HG03175 (cell line): ENCODE measurements at regions not wholly inside any gene's neighbourhood (a gene's known extent, or its start where the extent isn't known, plus 50 kb on each side); places are given as distances from the start of the nearest gene placed in this dataset.
"Not testable (repeated sequence)": the region's sequence is repeated elsewhere in the genome, so short reads cannot be mapped to it uniquely, and the experiment has no call there.

Experiments used
- ATAC-seq: cut with Tn5 transposase; IDR thresholded peaks from one replicate; pipeline ENCODE4 v1.9.1; 2021; ENCODE audit warnings: mild to moderate bottlenecking, moderate library complexity; ENCODE audit not compliant: unreplicated experiment

DNA sequence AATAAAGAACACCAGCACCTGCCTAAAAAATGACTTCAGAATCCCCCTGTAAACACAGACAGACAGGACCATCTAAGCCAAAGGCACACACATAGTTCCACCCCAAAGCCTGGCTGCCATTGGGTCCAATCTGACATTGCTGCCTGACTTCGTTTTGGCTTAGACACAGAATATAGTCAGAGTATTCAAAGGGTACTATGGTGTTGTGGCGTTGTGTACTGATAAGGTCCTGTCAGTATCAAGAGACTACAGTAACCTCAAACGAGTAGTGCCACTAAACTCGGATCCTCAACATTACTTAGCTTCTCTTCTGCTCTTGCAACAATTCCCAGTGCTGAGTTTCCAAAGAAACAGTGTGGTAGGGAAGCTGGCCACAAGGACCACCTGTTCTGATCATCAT lies 169.3 kb upstream of the NR5A2 start:
- no peak for ATAC-seq

DNA sequence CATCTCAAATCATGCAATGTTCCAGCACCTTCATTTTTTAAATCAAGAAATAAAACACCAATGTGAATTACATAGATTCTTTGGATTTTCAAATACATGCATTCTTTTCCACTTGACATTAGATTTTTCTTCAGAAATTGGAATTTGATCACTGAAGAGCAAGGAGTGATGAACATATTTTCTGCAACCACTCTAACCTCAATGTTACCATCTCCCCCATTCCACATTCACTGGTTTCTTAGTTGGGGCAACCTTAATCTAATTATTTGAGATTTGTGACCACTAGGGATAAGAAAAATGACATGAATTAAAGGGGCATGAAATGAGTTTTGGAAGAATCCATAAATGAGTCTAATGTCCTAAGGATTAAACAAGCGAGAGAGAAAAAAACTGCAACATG lies 168.7 kb upstream of the NR5A2 start:
- no peak for ATAC-seq

DNA sequence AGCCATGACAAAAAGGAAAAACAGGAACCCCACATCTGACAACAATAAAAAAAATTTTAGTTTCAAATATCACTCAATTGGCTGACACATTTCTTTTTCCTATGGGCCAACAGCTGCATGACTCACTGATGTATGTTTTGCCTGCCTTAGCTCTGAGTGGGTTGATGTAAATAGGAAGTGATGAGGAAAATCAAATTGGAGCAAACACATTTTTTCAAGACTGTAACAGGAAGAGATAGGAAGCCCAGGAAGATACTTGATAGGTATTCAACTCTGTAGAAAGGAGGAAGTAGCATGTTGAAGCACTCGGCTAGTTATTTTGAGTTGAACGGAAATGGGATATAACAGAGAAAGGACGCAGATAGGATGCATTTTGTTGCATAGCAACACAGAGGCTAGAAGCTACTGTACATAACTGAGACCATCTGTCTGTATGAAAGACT lies 168.0 kb upstream of the NR5A2 start:
- ATAC-seq: no peak

DNA sequence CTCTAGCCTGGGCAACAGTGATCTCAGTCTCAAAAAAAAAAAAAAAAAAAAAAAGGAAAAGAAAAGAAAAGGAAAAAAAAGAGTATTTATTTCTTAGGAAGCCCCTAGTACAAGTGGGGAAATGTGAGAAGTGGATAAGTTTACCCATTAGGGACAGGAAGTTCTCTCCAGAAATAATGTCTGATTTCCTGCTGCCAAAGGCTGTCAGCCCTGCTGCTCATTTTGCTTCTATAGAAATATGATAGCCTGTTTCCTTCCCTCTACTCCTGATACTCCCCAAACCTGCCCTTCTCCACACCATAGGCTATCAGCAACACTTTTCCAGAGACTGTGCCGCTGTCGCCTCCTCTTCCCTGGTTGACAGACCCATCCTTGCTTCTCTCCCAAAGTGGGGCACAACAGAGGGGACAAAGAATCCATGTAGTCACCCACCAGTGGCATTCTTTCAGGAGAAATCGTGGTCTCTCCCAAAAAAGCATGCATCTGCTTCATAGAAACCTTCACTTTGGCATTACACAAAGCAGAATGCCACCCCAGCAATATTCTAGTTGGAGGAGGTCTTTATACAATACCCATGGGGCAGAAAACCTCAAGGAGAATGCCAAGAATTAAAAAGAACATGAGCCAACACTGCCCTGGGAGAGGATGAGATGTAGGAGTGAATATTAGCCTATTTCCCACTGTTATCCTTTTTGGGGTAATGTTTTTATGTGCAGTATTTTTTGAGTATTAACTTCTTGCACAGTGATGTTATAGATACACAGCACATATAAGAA lies 166.3 kb upstream of the NR5A2 start:
- no peak for ATAC-seq

DNA sequence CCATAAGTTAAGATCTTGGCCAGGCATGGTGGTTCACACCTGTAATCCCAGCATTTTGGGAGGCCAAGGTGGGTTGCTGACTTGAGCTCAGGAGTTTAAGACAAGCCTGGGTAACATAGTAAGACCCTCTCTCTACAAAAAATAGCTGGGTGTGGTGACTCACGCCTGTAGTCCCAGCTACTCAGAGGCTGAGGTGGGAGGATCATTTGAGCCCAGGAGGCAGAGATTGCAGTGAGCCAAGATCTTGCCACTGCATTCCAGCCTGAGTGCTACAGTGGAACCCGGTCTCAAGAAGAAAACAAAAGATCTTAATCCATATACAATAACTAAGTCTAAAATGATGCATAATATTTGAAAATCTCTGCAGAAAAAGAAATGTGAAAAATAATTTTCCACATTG lies 165.5 kb upstream of the NR5A2 start:
- no peak for ATAC-seq

DNA sequence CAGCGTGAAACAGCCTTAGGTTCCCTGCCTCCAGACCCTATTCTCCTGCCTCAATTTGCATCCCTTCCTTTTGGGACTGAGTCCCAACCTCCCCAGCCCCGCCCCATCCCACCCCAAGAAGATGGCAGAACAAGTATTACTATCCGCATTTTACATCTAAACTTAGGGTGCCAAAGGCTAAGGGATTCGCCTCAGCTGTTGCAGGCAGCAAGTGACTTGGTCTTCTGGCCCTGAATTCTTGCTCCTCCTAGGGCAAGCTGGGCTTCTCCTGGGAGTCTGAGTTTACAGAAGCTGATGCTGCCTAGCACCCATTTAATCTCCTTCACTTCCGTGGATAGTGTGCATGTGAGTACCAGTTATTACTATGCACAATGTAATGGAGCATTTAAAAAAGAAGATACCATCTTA lies 161.3 kb upstream of the NR5A2 start:
- ATAC-seq: no peak

DNA sequence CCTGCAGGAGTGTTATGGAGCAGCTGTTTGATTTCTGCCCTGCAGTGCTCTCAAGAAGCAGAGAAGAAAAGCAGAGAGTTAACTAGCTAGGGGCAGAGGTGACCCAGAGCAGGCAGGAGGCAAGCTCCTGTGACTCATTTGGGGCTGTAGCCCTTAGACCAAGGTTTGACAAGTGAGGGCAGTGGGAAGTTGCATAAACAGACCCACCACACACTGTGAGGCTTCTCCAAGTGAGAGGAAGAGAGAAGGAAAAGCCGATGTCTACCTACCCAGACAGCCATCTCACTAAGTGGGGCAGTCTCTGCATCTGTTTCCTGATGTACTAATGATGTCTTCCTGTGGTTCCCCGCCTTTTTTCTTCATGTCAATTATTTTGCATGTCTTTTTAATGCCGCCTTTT lies 159.9 kb upstream of the NR5A2 start:
- ATAC-seq: no peak

DNA sequence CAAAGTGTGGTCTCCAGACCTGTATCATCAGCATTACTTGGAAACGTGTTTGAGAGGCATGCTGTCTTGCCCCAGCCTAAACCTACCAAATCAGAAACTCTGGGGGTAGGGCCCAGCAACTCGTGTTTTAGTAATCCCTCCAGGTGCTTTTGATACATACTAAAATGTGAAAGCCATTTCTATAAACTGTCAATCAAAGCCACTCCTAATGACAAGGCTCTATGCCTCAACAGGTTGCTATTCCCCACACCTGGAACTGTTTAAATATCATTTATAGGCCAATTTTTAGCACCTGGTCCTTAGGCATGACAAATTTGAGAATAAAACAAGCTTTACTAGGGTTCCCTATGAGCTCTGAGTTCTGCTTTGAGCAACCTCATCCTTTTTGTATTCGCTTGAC lies 158.7 kb upstream of the NR5A2 start:
- no peak for ATAC-seq

DNA sequence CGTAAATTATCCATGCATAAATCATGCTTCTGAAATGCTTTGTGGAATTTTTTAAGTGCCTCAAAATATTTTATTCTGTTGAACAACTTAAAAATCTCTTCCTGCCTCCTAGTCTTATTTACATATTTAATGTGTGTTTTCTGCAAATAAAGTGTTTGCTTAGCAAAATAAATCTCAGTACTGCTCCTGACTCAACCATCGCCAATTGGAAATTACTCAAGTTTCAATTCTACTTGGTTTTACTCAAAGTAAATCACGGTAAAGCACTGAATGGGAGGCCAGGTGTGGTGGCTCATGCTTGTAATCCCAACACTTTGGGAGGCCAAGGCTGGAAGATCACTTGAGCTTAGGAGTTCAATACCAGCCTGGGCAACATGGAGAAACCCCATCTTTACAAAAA lies 152.2 kb upstream of the NR5A2 start:
- ATAC-seq: no peak

DNA sequence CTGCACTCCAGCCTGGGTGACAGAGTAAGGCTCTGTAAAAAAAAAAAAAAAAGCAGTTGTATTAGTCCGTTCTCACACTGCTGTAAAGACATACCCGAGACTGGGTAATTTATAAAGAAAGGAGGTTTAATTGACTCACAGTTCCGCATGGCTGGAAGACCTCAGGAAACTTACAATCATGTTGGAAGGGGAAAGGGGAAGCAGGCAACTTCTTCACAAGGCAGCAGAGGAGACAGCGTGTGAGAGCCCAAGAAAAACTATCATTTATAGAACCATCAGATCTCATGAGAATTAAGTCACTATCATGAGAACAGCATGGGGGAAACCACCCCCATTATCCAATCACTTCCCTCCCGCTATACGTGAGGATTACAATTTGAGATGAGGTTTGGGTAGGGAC lies 151.7 kb upstream of the NR5A2 start:
- ATAC-seq: no peak

DNA sequence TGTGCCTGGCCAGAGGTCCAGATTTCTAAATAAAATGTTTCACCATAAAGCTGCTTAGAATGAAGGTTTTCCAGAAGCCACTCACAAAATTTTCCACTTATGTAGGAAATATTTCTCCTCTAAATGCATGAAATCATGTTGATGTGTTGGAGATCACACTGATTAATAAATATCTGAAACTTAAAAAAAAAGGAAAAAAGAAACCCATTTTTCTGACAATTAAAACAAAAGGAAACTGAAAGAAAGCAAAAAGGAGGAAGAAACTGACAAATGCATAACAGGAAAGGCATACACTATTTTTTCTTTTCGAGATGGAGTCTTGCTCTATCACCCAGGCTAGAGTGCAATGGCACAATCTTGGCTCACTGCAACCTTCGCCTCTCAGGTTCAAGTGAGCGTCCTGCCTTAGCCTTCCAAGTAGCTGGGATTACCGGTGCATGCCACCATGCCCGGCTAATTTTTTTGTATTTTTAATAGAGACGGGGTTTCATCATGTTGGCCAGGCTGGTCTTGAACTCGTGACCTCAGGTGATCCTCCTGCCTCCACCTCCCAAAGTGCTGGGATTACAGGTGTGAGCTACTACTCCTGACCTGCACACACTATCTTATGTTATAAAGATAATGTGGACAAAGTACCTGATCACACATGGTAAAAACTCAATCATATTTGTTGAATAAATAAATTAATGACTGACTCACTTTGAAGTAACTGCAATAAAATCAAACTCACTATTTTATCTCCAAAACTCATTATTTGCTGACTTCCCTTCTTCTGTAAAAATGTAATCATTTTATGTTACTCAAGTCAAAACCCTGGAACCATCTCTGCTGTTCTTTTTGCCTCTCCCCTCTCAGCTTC lies 149.8 kb upstream of the NR5A2 start:
- no peak for ATAC-seq

DNA sequence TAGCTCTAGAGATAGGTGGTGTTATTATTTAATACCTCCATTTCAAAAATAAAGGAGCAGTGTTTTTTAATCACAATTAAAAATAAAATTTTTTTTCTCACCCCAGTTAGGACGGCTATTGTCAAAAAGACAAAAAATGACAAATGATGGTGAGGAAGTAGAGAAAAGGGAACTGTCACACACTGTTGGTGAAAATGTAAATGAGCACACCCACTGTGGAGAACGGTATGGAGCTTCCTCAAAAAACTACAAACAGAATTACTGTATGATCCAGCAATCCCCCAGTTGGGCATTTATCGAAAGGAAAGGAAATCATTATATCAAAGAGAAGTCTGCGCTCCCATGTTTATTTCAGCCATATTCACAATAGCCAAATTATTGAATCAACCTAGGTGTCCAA lies 148.7 kb upstream of the NR5A2 start:
- ATAC-seq: no peak

DNA sequence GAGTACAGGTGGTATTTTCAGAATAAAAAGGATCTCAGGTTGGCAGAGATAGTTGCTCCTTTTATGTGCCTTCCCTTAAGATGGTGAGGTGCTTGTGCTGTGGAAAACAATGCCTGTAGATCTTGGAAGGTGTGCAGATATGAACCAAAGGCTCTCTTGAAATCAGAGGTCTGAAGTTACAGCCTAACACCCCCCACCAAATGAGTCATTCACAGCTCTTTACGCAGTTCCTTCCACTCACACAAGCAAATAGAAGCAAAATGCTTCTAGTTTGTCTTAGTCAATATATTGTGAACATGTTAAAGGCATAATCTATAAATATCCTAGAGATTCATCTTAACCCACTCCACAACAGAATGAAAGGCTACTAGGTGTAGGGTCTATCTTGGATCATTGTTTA lies 128.9 kb upstream of the NR5A2 start:
- no peak for ATAC-seq

DNA sequence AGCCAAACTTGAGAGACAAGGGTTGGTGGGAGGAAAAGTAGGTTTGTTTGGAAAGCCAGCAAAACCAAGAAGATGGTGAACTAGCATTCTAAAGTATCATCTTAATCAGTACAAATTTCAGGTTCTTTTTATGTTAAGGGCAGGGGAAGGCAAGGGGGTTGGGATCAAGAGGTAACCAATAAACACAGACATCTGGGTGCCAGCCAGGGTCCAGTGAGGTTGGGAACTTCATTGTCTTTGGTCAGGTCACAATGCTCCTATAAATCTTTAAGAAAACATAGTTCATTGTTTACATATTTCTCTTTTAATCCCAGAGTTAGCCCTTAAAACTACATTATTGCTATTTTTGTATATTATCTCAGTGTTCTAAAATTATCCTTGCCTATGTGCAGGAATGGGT lies 126.2 kb upstream of the NR5A2 start:
- ATAC-seq: no peak

DNA sequence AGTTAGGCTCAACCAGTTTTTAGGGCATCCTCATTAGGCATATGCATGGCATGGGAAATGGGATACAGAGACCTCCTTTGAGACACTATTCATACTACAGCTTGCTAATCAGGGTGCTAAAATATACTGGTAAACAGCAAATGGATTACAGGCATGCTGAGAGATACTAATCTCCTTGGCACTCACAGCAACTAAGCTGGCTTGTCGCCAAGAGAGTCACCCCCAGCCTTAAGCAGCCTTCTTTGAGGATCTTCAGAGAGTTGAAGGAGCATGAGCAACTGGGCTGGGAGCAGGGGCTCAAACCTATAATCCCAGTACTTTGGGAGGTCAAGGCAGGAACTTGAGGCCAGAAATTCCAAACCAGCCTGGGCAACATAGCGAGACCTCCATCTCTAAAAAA lies 120.1 kb upstream of the NR5A2 start:
- no peak for ATAC-seq

DNA sequence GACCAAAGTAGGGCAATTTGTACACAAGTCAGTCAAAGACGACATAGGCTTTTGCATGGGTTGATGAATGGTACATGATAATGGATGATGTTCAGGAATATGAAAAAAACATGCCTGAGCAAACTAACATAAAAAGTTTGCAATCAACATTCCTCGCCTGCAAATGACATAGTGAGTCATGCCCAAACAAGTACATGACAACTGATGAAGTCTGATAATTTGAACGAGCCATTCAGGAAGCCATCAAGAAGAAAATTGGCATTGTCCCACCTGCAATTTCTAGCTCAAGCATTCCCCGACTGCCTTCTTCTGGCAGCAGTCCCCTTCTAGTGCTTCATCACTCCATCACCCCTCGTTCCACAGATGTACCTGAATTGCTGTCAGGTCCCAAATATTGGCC lies 118.4 kb upstream of the NR5A2 start:
- ATAC-seq: no peak

DNA sequence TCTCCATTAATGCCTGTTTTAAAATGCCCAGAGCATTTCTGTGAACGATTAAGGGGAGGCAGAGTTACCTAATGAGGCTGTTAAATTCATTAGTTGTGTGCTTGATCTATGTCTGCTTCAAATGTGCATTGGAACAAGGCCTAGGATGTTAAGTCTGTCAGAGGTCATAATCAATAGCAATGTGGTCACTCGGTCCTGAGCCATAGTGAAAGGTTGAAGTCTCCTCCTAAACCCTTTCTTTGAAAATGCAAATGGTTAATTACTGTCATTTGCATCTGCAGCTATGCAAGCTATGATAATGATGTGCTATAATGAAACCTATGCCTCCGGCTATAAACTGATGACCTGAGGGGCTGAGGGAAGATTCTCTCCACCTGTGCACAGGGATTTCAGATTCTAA lies 114.2 kb upstream of the NR5A2 start:
- ATAC-seq: no peak

DNA sequence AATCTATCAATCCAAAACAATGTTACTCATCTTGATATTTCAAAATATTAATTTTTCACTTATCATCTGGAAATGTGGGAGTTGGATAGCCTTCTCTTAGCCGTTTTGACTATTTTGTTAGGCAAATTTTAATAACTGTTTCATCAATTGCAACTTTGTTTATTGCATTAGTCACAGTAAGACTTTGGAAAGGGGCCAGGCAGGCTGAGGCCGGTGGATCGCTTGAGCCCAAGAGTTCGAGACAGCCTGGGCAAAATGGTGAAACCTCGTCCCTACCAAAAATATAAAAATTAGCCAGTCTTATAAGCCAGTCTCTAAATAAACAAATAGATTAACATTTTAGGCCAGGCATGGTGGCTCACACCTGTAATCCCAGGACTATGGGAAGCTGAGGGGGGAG lies 113.0 kb upstream of the NR5A2 start:
- no peak for ATAC-seq

DNA sequence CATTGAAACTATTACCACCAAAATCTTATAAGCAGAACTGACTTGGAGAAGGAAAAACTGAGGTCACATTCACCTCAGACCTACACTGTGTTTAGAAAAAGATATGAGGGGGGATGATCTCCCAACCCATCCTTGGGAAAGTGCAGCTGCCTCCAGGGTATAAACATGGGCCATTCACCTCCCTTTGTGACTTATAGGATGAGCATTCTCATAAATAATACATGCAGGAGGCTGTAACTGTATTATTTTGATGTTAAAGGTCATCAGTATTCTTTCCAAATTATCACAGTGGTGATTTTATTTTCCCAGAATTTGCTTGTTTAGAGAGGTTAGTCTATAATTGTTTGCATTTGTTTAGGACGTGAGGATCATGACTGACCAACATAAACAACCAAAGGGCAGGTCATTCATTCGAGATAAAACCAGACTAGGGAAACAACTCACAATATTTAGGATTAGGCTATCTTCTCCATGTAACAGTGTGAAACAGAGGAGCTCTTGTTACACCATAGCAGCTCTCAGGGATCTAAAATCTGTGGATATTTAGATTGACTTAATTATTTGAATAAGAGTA lies 109.2 kb upstream of the NR5A2 start:
- ATAC-seq: no peak

DNA sequence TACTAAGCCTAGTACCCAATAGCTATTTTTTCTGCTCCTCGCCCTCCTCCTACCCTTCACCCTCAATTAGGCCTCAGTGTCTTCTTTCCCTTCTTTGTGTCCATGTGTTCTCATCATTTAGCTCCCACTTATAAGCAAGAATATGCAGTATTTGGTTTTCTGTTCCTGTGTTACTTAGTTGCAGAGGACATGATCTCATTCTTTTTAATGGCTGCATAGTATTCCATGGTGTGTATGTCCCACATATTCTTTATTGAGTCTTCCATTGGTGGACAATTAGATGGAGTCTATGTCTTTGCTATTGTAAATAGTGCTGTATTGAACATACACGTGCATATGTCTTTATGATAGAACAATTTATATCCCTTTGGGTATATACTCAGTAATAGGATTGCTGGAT lies 106.9 kb upstream of the NR5A2 start:
- no peak for ATAC-seq

DNA sequence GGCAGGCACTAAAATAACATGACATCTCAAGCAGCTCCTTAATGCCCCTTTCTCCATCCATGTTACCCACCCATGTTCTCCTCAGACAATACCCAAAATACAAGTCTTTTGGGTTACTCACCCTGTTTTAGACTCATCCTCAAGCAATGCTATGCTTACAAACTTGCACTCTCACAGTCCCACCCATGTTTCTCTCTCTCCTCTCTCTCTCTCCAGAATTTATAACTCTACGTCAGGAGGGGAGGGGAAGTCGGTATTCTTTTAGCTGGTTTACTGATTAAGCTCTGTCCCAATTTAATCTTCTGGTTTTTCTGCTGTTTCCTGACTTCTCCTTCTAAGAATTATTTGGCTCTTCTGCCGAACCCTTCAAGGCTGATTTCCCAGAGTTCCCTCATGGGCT lies 98.0 kb upstream of the NR5A2 start:
- no peak for ATAC-seq

DNA sequence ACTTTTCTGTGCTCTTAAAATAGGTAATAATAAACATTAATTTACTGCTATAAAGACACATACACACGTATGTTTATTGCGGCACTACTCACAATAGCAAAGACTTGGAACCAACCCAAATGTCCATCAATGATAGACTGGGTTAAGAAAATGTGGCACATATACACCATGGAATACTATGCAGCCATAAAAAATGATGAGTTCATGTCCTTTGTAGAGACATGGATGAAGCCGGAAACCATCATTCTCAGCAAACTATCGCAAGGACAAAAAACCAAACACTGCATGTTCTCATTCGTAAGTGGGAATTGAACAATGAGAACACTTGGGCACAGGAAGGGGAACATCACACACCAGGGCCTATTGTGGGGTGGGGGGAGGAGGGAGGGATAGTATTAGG lies 97.4 kb upstream of the NR5A2 start:
- ATAC-seq: not testable (repeated sequence)
